A549 (cell line): ENCODE measurements at regions not wholly inside any gene's neighbourhood (a gene's known extent, or its start where the extent isn't known, plus 50 kb on each side); places are given as distances from the start of the nearest gene placed in this dataset.

Experiments used
- CEBPB ChIP-seq, 2 experiments: fragments of >200 bp in 1 of 2; sonication (Bioruptor Twin) in 1 of 2; formaldehyde crosslinking in 1 of 2; IDR thresholded peaks; 2 replicates each; pipeline ENCODE4 v1.6.1; 2012 to 2016
- HOXA7 ChIP-seq: fragments of 250-450 bp; sonication (Bioruptor Pico); IDR thresholded peaks from 2 replicates; pipeline ENCODE4 v1.5.0; 2020; ENCODE audit warnings: mild to moderate bottlenecking, moderate library complexity
- JUN ChIP-seq, 2 experiments: fragments of >200 bp; sonication (Bioruptor Twin); formaldehyde crosslinking; IDR thresholded peaks; 2 replicates in 1 of 2; 3 replicates in 1 of 2; pipeline ENCODE4 v1.6.1; 2016 to 2017
- KDM1A ChIP-seq: fragments of 200-600 bp; sonication (generic); IDR thresholded peaks from 2 replicates; pipeline ENCODE4 v1.6.1; 2016; ENCODE audit warnings: low read depth, mild to moderate bottlenecking
- MAFK ChIP-seq: fragments of 450-650 bp; IDR thresholded peaks from 2 replicates; pipeline ENCODE4 v1.6.1; 2014; ENCODE audit not compliant: partially characterized antibody
- POLR2A ChIP-seq: IDR thresholded peaks from 2 replicates; pipeline ENCODE4 v1.6.1; 2012; ENCODE audit warnings: mild to moderate bottlenecking, low read length
- RAD21 ChIP-seq, 2 experiments: fragments of >200 bp in 1 of 2; sonication (Bioruptor Twin) in 1 of 2; formaldehyde crosslinking in 1 of 2; IDR thresholded peaks in 1 of 2; conservative IDR thresholded peaks in 1 of 2; 2 replicates in 1 of 2; 3 replicates in 1 of 2; pipeline ENCODE4 v1.6.1; 2012 to 2018; ENCODE audit warnings: inconsistent platforms in 1 of 2
- RFX5 ChIP-seq: fragments of 450-650 bp; IDR thresholded peaks from 2 replicates; pipeline ENCODE4 v1.7.1; 2014; ENCODE audit warnings: antibody characterized with exemption, mild to moderate bottlenecking, moderate library complexity
- TF ChIP-seq, protein P1 (sequence below): fragments of >200 bp; sonication (Bioruptor Twin); formaldehyde crosslinking; IDR thresholded peaks from 3 replicates; pipeline ENCODE4 v1.5.1; 2016
- TF ChIP-seq, protein P2 (sequence below): fragments of 450-650 bp; IDR thresholded peaks from 2 replicates; pipeline ENCODE4 v1.6.1; 2014; ENCODE audit warnings: antibody characterized with exemption

DNA sequence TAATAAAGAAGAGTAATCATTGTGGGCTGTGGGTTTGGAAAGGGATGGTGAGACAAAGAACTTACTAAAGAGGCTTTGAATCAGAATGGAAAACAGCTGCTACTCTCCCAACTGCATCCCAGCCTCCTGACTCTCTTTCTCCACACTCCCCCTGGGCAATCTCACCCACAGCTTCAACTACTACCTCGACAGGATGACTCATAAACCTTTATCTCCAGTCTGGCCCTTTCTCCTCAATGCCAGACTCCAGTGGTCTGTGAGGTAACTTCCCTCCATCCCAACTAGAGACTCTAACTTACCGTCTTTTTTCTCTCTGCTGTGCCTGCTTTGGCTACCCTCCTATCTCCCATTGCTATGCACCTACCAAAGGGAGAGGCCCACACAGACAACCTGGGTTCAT is 135.3 kb upstream of the RREB1 start:
- TF ChIP-seq, protein P1, sequence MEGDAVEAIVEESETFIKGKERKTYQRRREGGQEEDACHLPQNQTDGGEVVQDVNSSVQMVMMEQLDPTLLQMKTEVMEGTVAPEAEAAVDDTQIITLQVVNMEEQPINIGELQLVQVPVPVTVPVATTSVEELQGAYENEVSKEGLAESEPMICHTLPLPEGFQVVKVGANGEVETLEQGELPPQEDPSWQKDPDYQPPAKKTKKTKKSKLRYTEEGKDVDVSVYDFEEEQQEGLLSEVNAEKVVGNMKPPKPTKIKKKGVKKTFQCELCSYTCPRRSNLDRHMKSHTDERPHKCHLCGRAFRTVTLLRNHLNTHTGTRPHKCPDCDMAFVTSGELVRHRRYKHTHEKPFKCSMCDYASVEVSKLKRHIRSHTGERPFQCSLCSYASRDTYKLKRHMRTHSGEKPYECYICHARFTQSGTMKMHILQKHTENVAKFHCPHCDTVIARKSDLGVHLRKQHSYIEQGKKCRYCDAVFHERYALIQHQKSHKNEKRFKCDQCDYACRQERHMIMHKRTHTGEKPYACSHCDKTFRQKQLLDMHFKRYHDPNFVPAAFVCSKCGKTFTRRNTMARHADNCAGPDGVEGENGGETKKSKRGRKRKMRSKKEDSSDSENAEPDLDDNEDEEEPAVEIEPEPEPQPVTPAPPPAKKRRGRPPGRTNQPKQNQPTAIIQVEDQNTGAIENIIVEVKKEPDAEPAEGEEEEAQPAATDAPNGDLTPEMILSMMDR: no peak
- TF ChIP-seq, protein P2, sequence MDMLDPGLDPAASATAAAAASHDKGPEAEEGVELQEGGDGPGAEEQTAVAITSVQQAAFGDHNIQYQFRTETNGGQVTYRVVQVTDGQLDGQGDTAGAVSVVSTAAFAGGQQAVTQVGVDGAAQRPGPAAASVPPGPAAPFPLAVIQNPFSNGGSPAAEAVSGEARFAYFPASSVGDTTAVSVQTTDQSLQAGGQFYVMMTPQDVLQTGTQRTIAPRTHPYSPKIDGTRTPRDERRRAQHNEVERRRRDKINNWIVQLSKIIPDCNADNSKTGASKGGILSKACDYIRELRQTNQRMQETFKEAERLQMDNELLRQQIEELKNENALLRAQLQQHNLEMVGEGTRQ: no peak
- TF ChIP-seq HOXA7 (CRISPR knock-in tag): no peak
- TF ChIP-seq JUN (IDR thresholded peaks at IDR 0.05): no peak
- no peak for TF ChIP-seq MAFK
- no peak for TF ChIP-seq RFX5
- TF ChIP-seq KDM1A: no peak
- TF ChIP-seq RAD21 (conservative IDR thresholded peaks at IDR 0.05 in 1 of 2, IDR thresholded peaks at IDR 0.05 in 1 of 2): no peak
- TF ChIP-seq POLR2A: no peak
- no peak for TF ChIP-seq CEBPB (IDR thresholded peaks at IDR 0.05)
